IPS DF 19.7 (cell line): ENCODE measurements at regions not wholly inside any gene's neighbourhood (a gene's known extent, or its start where the extent isn't known, plus 50 kb on each side); places are given as distances from the start of the nearest gene placed in this dataset.
"Not testable (repeated sequence)": the region's sequence is repeated elsewhere in the genome, so short reads cannot be mapped to it uniquely, and the experiment has no call there.

Source experiments
- DNase-seq: peaks from one replicate; pipeline ENCODE4 v3.0.0-alpha.2; 2013; ENCODE audit warnings: low read depth, low spot score

- no peak for DNase-seq
These were observed 58.0 kb upstream of the SLC25A48 start for GRCh38 chr5:135776457-135776856.

- no peak for DNase-seq
These were observed 72.7 kb upstream of the SLC25A48 start for GRCh38 chr5:135761746-135762145.

- DNase-seq, result no peak
These were observed 75.2 kb upstream of the SLC25A48 start for GRCh38 chr5:135759149-135759784.

DNA sequence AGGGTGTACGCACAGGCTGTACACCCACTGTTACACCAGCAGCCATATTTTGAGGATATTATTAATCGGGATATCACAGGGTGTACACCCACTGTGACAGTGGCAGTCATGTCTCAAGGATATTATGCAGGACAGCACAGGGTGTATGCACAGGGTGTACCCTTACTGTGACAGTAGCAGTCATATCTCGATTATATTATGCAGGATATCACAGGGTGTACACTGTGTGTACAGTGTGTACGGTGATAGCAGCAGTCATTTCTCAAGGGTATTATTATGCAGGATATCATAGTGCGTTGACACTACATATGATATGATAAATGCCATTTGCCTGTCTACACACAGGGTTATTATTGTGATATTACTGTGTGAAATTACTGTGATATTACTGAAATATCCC is 80.5 kb upstream of the SLC25A48 start:
- DNase-seq, result no peak

DNA sequence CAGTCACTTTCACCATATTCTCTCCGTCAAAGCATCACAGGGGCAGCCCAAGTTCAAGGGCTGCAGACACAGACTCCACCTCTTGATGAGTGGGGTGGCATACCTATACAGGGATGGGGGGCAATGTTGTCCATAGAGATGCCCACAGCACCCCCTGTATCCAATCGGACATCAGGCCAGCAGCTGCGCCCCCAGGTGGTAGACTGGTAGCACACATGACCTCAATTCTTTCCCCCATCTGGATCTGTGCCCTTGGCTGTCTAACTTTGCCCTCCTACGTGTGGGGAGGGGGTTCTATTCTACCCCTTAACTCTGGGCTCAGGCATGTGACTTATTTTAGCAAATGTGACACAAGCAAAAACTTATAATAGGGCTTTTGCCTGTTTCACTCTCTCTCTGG is 84.0 kb upstream of the SLC25A48 start:
- DNase-seq, result no peak

DNA sequence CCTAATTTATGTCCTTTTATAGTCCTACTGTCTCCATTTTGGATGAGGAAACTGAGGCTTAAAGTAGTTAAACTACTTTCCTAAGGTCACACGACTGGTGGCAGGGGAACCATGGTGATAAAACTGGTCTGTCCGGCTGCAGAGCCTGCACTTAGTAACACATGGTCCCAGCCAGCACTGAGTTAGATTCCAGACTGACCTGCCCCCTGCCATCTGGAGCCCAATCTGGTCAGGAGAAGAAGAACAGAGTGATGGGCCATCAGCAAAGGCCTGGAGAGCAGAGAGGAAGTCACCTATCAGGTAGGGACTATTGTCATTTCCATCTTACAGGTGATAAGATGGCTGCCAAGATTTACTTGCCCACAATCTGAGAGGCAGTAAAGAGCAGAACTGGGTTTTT is 86.6 kb upstream of the SLC25A48 start:
- DNase-seq, result no peak

DNA sequence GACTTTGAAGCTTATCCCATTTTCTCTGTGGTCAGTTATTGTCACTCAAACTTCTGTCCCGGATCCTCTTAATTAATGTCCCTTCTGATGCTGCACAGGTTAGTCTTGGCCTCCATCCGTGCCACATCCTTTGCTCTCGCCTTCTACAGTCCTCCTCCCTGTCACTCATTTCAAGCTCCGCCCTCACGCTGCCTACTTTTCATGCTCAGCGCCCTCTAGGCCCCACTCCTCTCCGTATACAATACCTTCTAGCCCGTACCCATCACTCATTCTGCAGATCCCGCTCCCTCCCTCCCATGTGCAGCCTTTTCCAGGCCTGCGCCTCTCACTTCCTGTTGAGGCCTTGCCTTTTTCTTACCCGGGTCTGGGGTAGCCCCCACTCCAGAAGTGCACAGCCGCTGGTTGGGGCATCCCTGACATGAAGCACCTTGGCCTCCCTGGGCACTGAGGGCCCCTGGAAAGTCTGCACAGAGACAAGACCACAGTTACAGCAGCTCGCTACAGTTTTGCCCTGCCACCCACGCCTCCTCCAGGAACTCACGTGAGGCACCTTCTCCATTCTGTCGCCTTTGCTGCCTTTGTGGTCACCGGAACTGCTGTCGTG is 88.5 kb upstream of the SLC25A48 start:
- no peak for DNase-seq

GRCh38 chr5:135743705-135744411 is 90.6 kb upstream of the SLC25A48 start:
- no peak for DNase-seq

GRCh38 chr5:135743181-135743580 is 91.3 kb upstream of the SLC25A48 start:
- DNase-seq, result no peak

DNA sequence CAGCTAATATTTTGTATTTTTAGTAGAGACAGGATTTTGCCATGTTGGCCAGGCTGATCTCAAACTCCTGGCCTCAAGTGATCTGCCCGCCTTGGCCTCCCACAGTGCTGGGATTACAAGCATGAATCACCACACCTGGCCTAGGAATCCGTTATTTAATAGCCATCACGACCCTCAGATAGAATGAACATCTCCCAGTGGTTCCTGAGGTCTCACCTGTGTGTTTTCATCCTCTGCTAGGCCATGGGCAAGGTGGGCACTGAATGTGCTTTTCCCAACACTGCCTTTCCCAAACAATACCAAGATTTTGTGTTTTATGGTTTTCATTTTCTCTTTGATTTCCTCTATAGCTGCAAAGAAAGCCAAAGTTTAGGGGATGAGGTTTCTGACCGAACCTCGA is 92.2 kb upstream of the SLC25A48 start:
- not testable (repeated sequence) for DNase-seq

DNA sequence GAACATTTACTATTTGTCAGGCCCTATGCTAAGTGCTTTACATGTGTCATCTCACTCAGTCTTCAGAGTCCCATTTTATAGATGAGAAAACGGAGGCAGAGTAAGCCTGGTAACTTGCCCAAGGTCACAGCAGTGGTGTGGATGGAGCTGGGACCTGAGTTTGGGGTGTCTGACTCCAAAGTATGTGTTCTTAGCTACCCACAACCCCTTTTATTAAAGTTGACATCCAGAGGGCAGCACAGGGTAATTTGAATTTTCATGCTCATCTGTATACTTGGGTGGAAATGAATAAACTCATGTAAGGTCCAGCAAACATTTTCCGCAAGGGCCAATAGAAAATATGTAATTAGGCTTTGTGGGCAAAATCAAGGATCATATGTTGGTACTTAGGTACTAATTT is 93.4 kb upstream of the SLC25A48 start:
- no peak for DNase-seq

DNA sequence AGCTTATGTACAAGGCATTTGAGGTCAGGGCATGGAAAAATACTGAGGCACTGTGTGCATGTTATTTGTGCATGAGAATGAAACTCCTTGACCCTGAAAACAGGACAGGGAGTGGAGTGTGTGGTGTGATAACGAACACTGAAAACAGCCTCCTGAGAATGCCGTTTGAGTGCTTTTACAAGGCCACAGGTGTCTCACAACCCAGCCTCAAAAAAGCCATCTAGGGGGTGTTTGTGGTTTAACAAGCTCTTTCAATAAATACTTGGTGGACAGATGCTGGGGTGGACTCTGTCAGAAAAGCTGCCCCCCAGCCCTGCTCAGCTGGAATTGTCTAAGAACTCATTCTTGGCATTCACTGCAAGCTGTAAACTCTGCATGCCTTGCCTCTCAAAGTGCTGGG is 94.0 kb upstream of the SLC25A48 start:
- DNase-seq, result no peak

GRCh38 chr5:135739383-135739981 is 95.0 kb upstream of the SLC25A48 start:
- no peak for DNase-seq

GRCh38 chr5:135738564-135738875 is 95.9 kb upstream of the SLC25A48 start:
- no peak for DNase-seq

- no peak for DNase-seq
These were observed 96.5 kb upstream of the SLC25A48 start for GRCh38 chr5:135737701-135738563.

DNA sequence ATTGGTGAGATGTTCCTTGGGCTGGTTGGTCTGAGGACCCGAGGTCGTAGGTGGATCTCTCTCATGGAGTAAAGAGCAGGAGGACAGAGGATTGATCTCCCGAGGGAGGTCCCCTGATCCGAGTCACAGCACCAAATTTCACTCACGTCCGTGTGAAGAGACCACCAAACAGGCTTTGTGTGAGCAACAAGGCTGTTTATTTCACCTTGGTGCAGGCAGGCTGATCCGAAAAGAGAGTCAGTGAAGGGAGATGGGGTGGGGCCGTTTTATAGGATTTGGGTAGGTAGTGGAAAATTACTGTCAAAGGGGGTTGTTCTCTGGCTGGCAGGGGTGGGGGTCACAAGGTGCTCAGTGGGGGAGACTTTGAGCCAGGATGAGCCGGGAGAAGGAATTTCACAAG is 97.5 kb upstream of the SLC25A48 start:
- DNase-seq, result not testable (repeated sequence)

- no peak for DNase-seq
These were observed 98.6 kb upstream of the SLC25A48 start for GRCh38 chr5:135735831-135736230.

DNA sequence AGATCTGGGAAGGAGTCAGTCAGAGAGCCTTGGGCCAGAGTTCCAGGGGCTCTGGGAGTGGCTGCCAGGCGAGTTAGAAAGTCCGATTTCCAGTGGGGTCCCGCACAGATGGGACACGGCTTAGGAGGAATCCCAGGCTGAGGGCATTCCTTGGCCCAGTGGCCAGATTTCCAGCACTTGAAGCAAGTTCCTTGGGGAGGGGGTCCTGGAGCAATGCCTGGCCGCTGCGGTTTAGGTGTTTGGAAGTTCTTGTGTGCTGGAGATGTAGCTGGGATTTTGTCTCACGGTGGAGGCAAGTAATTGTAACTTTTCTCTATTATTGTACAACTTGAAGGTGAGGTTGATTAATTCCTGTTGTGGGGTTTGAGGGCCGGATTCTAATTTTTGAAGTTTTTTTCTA is 99.5 kb upstream of the SLC25A48 start:
- not testable (repeated sequence) for DNase-seq

GRCh38 chr5:135731034-135731433 is 103.4 kb upstream of the SLC25A48 start:
- DNase-seq, result not testable (repeated sequence)

DNA sequence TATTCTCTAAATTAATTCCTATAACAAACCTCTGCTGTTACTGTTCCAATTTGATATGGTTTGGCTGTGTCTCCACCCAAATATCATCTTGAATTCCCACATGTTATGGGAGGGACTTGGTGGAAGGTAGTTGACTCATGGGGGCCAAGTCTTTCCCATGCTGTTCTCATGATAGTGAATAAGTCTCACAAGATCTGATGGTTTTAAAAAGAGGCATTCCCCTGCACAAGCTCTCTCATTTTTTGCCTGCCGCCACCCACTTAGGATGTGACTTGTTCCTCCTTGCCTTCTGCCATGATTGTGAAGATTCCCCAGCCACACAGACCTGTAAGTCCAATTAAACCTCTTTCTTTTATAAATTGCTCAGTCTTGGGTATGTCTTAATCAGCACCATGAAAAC is 104.3 kb upstream of the SLC25A48 start:
- not testable (repeated sequence) for DNase-seq

DNA sequence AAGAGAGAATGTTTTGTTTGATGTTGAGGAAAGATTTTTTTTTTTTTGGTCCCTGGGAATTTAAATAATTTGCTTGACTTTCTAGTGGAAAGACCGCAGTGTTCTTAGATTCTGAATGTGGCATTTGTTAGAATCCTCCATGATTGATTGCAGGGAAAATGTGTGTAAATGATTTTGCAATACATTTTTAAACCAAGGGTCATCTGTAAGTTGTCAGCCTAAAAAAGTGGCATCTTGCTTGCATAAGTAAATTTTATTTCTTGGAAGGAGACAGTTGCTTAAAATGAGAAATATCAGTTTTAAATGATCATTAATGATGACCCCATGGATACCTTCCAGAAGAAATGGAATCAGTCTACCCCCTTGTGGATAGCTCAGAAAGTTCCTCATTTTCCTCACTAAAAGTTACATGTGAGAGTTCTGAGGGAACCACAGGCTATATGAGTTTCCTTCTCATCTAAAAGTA is 105.1 kb upstream of the SLC25A48 start:
- no peak for DNase-seq

GRCh38 chr5:135724617-135725016 is 109.8 kb upstream of the SLC25A48 start:
- no peak for DNase-seq
